Bronchial epithelial cell (primary cell): ENCODE measurements at regions not wholly inside any gene's neighbourhood (a gene's known extent, or its start where the extent isn't known, plus 50 kb on each side); places are given as distances from the start of the nearest gene placed in this dataset.

ENCODE experiments used
- DNase-seq: peaks from one replicate; pipeline ENCODE4 v3.0.0-alpha.2; 2010; ENCODE audit warnings: low read depth
- FAIRE-seq: peaks from 2 replicates; lab custom pipeline; 2011; peaks lifted over from hg19 to GRCh38; lab: Jason Lieb, UNC
- H3K27me3 ChIP-seq: 2 replicates; pipeline ENCODE4 v1.5.1; 2011; ENCODE audit warnings: low read length; ENCODE audit not compliant: control insufficient read depth, insufficient read depth
- H3K36me3 ChIP-seq: 2 replicates; pipeline ENCODE4 v1.5.1; 2011; ENCODE audit warnings: low read length; ENCODE audit not compliant: control insufficient read depth, insufficient read depth
- H3K4me3 ChIP-seq: 2 replicates; pipeline ENCODE4 v1.5.1; 2011; ENCODE audit warnings: mild to moderate bottlenecking, low read depth, low read length, control low read depth
- CTCF ChIP-seq: IDR thresholded peaks from 2 replicates; pipeline ENCODE4 v1.5.1; 2011; ENCODE audit warnings: mild to moderate bottlenecking, moderate library complexity, low read length, control low read depth, inconsistent platforms; ENCODE audit not compliant: insufficient read depth, severe bottlenecking

- peak; percentile 86 for FAIRE-seq
- no peak for DNase-seq
- TF ChIP-seq CTCF = no peak
- no peaks in the 10 kb centered on the region for H3K27me3 ChIP-seq
- no peaks in the 10 kb centered on the region for H3K36me3 ChIP-seq
- H3K4me3 ChIP-seq = no peak overlapping the region
Measured at GRCh38 chr11:70732881-70733196, 334.5 kb downstream of the CTTN start.

GRCh38 chr11:70733327-70734325, 335.3 kb downstream of the CTTN start:
- DNase-seq (no peak), FAIRE-seq (no peak)
- Histone ChIP-seq H3K4me3 (no peak overlapping the region), H3K36me3 (no peaks in the 10 kb centered on the region), H3K27me3 (no peaks in the 10 kb centered on the region)
- TF ChIP-seq CTCF = no peak

GRCh38 chr11:70734379-70734778, 336.1 kb downstream of the CTTN start:
- FAIRE-seq (no peak), DNase-seq (no peak)
- TF ChIP-seq CTCF = no peak
- Histone ChIP-seq H3K36me3 (no peaks in the 10 kb centered on the region), H3K4me3 (no peak overlapping the region), H3K27me3 (no peaks in the 10 kb centered on the region)

GRCh38 chr11:70734911-70735310, 336.6 kb downstream of the CTTN start:
- no peak for TF ChIP-seq CTCF
- Histone ChIP-seq H3K4me3 (no peak overlapping the region), H3K27me3 (no peaks in the 10 kb centered on the region), H3K36me3 (no peaks in the 10 kb centered on the region)
- FAIRE-seq (no peak), DNase-seq (no peak)

GRCh38 chr11:70735976-70736375, 337.6 kb downstream of the CTTN start:
- no peak for TF ChIP-seq CTCF
- H3K4me3 ChIP-seq = no peak overlapping the region
- no peaks in the 10 kb centered on the region for H3K27me3 ChIP-seq
- FAIRE-seq = peak; percentile 47
- H3K36me3 ChIP-seq = no peaks in the 10 kb centered on the region
- no peak for DNase-seq

- FAIRE-seq (no peak), DNase-seq (no peak)
- H3K36me3 ChIP-seq = no peaks in the 10 kb centered on the region
- H3K4me3 ChIP-seq = no peak overlapping the region
- no peaks in the 10 kb centered on the region for H3K27me3 ChIP-seq
- TF ChIP-seq CTCF = no peak
Measured at GRCh38 chr11:70736461-70736860, 338.1 kb downstream of the CTTN start.
